Breast epithelium (tissue), 3 donors: ENCODE measurements at regions not wholly inside any gene's neighbourhood (a gene's known extent, or its start where the extent isn't known, plus 50 kb on each side); places are given as distances from the start of the nearest gene placed in this dataset.

Experiments
- POLR2A ChIP-seq: fragments of 450-650 bp; IDR thresholded peaks from one replicate; pipeline ENCODE4 v1.6.1; 2016; ENCODE audit warnings: antibody characterized with exemption, mild to moderate bottlenecking, moderate library complexity
- POLR2AphosphoS5 ChIP-seq, 3 donors: sonication (generic); formaldehyde crosslinking; IDR thresholded peaks; one replicate each; pipeline ENCODE4 v1.6.1; 2017; ENCODE audit warnings: antibody characterized with exemption in 3 of 3
- TF ChIP-seq, protein P1 (sequence below), 3 donors: fragments of 450-650 bp; IDR thresholded peaks; one replicate each; pipeline ENCODE4 v1.5.1; 2016 to 2017; ENCODE audit warnings: antibody characterized with exemption in 3 of 3, mild to moderate bottlenecking in 3 of 3, moderate library complexity in 3 of 3

GRCh38 chr2:226378753-226379705 lies 420.6 kb downstream of the IRS1 start:
- TF ChIP-seq, protein P1, sequence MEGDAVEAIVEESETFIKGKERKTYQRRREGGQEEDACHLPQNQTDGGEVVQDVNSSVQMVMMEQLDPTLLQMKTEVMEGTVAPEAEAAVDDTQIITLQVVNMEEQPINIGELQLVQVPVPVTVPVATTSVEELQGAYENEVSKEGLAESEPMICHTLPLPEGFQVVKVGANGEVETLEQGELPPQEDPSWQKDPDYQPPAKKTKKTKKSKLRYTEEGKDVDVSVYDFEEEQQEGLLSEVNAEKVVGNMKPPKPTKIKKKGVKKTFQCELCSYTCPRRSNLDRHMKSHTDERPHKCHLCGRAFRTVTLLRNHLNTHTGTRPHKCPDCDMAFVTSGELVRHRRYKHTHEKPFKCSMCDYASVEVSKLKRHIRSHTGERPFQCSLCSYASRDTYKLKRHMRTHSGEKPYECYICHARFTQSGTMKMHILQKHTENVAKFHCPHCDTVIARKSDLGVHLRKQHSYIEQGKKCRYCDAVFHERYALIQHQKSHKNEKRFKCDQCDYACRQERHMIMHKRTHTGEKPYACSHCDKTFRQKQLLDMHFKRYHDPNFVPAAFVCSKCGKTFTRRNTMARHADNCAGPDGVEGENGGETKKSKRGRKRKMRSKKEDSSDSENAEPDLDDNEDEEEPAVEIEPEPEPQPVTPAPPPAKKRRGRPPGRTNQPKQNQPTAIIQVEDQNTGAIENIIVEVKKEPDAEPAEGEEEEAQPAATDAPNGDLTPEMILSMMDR (IDR thresholded peaks at IDR 0.05), result no peak
- TF ChIP-seq POLR2A (no peak), POLR2AphosphoS5 (IDR thresholded peaks at IDR 0.05) (no peak)
